ENCODE measurements at regions not wholly inside any gene's neighbourhood (a gene's known extent, or its start where the extent isn't known, plus 50 kb on each side); places are given as distances from the start of the nearest gene placed in this dataset.

DNA sequence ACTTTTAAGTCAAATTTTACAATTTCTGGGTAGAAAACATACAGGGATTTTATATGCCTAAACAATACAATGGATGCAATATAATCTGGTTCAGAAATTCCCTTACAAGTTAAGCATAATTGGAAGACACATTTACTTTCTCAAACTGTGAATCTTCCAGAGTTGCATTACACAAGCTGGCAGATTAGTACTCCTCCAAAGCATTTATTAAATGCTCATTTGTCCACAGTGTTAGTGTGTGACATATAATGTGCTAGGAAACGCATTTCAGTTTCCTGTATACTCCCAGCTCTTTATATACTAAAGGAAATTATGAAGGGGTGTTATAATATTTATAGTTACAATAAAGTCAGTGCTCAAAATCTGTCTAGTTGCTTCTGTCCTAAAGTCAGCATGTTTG lies 239.0 kb upstream of the FIGN start (continued):
- no peak for TF ChIP-seq EZH2 (IDR thresholded peaks at IDR 0.05)
- no peak for TF ChIP-seq SIN3A (IDR thresholded peaks at IDR 0.05; ENCODE audit: low read depth)
- TF ChIP-seq SRF (IDR thresholded peaks at IDR 0.05; ENCODE audit: low read depth): no peak
- TF ChIP-seq ZFX (IDR thresholded peaks at IDR 0.05): no peak
- TF ChIP-seq POLR2A (IDR thresholded peaks at IDR 0.05; ENCODE audit: borderline replicate concordance, extremely low read depth, insufficient read depth, insufficient read length): no peak

DNA sequence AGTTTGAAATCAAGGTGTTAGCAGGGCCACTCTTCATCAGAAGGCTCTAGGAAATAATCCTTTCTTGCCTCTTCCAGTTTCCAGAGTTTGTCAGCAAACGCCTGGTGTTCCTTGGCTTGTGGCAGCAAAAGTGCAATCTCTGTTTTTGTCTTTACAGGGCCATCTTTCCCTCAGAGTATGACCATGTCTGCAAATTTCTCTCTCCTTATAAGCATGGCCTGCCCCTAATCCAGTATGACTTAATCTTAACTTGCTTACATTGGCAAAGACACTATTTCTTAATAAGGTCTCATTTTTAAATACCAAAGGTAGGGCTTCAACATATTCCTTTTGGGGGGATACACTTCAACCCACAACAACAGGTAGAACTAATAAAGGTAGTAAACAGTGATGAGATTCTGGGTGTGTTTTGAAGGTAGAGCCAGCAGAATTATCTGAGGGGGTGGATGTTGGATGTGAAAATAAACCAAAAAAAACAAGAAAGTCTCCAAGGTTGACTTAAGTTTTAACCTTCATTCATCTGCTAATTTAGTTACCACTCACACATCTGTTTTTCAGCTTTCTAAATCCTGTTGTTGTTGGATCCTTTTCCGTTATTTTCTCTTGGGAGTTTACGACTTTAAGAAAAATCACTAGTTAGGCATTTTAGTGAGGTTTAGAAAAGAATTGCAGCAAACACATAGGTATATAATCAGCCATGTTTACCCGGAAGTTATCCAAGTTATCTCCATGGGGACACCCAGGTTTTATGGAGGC lies 234.4 kb upstream of the FIGN start:
- intact Hi-C loops (cut with micrococcal nuclease): no loop called here
- Histone ChIP-seq H3K4me3 (replicated peaks in 1 of 2; ENCODE audit: low read depth in 1 of 2, low read length in 2 of 2) (no peak overlapping the region), H3K9ac (ENCODE audit: low read length) (no peak overlapping the region), H3K9me2 (ENCODE audit: insufficient read depth) (no peaks in the 10 kb centered on the region), H4K20me1 (ENCODE audit: insufficient read depth) (no peaks in the 10 kb centered on the region), H3K4me1 (ENCODE audit: control insufficient read depth in 1 of 2, insufficient read depth in 2 of 2, low read length in 2 of 2) (no peaks in the 10 kb centered on the region), H3K79me2 (ENCODE audit: insufficient read depth, low read length) (no peaks in the 10 kb centered on the region), H3K27me3 (ENCODE audit: insufficient read depth, low read length) (peaks cover 18% of the 10 kb centered on the region; the same call in 1 of the 2 replicates), H3K9me3 (ENCODE audit: control insufficient read depth in 1 of 2, insufficient read depth in 1 of 2, low read depth in 1 of 2, low read length in 2 of 2) (no peaks in the 10 kb centered on the region), H3K27ac (ENCODE audit: low read depth, low read length) (no peak overlapping the region), H3K4me2 (ENCODE audit: low read length) (no peak overlapping the region), H2AFZ (ENCODE audit: low read depth, low read length, poor library complexity, severe bottlenecking) (no peak overlapping the region), H3K36me3 (ENCODE audit: control insufficient read depth in 1 of 2, insufficient read depth in 2 of 2, low read length in 2 of 2) (no peaks in the 10 kb centered on the region)
- BruUV-seq (replicated peaks): no TSS peak
- ChIA-PET POLR2A (no interaction called here), CTCF (no interaction called here), RAD21 (ENCODE audit: low non-redundant PET in 1 of 2, low total read pairs in 2 of 2, uncharacterized antibody in 2 of 2, unreplicated experiment in 2 of 2) (no interaction called here)
- DNase-seq (ENCODE audit: low read depth, low spot score): no peak
- no peak for ATAC-seq
- no peak for TF ChIP-seq SIN3A (IDR thresholded peaks at IDR 0.05; ENCODE audit: low read depth)
- TF ChIP-seq, protein P1, sequence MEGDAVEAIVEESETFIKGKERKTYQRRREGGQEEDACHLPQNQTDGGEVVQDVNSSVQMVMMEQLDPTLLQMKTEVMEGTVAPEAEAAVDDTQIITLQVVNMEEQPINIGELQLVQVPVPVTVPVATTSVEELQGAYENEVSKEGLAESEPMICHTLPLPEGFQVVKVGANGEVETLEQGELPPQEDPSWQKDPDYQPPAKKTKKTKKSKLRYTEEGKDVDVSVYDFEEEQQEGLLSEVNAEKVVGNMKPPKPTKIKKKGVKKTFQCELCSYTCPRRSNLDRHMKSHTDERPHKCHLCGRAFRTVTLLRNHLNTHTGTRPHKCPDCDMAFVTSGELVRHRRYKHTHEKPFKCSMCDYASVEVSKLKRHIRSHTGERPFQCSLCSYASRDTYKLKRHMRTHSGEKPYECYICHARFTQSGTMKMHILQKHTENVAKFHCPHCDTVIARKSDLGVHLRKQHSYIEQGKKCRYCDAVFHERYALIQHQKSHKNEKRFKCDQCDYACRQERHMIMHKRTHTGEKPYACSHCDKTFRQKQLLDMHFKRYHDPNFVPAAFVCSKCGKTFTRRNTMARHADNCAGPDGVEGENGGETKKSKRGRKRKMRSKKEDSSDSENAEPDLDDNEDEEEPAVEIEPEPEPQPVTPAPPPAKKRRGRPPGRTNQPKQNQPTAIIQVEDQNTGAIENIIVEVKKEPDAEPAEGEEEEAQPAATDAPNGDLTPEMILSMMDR (IDR thresholded peaks at IDR 0.05 in 2 of 3, conservative IDR thresholded peaks at IDR 0.05 in 1 of 3; ENCODE audit: borderline replicate concordance in 1 of 3, insufficient read depth in 1 of 3, low read depth in 2 of 3, low read length in 2 of 3): no peak
- no peak for TF ChIP-seq SRF (IDR thresholded peaks at IDR 0.05; ENCODE audit: low read depth)
- no peak for TF ChIP-seq POLR2AphosphoS5 (IDR thresholded peaks at IDR 0.05; ENCODE audit: low read depth, low read length)
- TF ChIP-seq, protein P2, sequence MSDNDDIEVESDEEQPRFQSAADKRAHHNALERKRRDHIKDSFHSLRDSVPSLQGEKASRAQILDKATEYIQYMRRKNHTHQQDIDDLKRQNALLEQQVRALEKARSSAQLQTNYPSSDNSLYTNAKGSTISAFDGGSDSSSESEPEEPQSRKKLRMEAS (IDR thresholded peaks at IDR 0.05): no peak
- no peak for TF ChIP-seq FOSL1 (IDR thresholded peaks at IDR 0.05; ENCODE audit: low read depth)
- TF ChIP-seq YY1 (IDR thresholded peaks at IDR 0.05; ENCODE audit: extremely low read depth, insufficient replicate concordance, low read depth, low read length): no peak
- no peak for TF ChIP-seq TCF7L2 (IDR thresholded peaks at IDR 0.05; ENCODE audit: borderline replicate concordance, extremely low read depth, insufficient read depth, insufficient read length)
- TF ChIP-seq, protein P3, sequence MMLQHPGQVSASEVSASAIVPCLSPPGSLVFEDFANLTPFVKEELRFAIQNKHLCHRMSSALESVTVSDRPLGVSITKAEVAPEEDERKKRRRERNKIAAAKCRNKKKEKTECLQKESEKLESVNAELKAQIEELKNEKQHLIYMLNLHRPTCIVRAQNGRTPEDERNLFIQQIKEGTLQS (IDR thresholded peaks at IDR 0.05): no peak
- TF ChIP-seq JUND (IDR thresholded peaks at IDR 0.05): no peak
- TF ChIP-seq, protein P4, sequence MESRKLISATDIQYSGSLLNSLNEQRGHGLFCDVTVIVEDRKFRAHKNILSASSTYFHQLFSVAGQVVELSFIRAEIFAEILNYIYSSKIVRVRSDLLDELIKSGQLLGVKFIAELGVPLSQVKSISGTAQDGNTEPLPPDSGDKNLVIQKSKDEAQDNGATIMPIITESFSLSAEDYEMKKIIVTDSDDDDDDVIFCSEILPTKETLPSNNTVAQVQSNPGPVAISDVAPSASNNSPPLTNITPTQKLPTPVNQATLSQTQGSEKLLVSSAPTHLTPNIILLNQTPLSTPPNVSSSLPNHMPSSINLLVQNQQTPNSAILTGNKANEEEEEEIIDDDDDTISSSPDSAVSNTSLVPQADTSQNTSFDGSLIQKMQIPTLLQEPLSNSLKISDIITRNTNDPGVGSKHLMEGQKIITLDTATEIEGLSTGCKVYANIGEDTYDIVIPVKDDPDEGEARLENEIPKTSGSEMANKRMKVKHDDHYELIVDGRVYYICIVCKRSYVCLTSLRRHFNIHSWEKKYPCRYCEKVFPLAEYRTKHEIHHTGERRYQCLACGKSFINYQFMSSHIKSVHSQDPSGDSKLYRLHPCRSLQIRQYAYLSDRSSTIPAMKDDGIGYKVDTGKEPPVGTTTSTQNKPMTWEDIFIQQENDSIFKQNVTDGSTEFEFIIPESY (IDR thresholded peaks at IDR 0.05; ENCODE audit: extremely low read depth, insufficient replicate concordance, low read length): no peak
- TF ChIP-seq, protein P5, sequence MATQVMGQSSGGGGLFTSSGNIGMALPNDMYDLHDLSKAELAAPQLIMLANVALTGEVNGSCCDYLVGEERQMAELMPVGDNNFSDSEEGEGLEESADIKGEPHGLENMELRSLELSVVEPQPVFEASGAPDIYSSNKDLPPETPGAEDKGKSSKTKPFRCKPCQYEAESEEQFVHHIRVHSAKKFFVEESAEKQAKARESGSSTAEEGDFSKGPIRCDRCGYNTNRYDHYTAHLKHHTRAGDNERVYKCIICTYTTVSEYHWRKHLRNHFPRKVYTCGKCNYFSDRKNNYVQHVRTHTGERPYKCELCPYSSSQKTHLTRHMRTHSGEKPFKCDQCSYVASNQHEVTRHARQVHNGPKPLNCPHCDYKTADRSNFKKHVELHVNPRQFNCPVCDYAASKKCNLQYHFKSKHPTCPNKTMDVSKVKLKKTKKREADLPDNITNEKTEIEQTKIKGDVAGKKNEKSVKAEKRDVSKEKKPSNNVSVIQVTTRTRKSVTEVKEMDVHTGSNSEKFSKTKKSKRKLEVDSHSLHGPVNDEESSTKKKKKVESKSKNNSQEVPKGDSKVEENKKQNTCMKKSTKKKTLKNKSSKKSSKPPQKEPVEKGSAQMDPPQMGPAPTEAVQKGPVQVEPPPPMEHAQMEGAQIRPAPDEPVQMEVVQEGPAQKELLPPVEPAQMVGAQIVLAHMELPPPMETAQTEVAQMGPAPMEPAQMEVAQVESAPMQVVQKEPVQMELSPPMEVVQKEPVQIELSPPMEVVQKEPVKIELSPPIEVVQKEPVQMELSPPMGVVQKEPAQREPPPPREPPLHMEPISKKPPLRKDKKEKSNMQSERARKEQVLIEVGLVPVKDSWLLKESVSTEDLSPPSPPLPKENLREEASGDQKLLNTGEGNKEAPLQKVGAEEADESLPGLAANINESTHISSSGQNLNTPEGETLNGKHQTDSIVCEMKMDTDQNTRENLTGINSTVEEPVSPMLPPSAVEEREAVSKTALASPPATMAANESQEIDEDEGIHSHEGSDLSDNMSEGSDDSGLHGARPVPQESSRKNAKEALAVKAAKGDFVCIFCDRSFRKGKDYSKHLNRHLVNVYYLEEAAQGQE (IDR thresholded peaks at IDR 0.05; ENCODE audit: low read depth): no peak
- no peak for TF ChIP-seq SP1 (IDR thresholded peaks at IDR 0.05; ENCODE audit: low read depth)
- no peak for TF ChIP-seq ZNF274 (IDR thresholded peaks at IDR 0.05; ENCODE audit: low read depth, low read length)
